Liver (tissue), 8 donors: ENCODE measurements at regions not wholly inside any gene's neighbourhood (a gene's known extent, or its start where the extent isn't known, plus 50 kb on each side); places are given as distances from the start of the nearest gene placed in this dataset.

Experiments used
- DNase-seq: peaks from one replicate; pipeline ENCODE4 v3.0.0-alpha.2; 2017; ENCODE audit warnings: low spot score
- H3K27ac ChIP-seq, 2 donors: one replicate each; pipeline ENCODE4 v1.7.0; 2013; ENCODE audit warnings: inconsistent platforms in 2 of 2, low read length in 2 of 2, control low read depth in 1 of 2, low read depth in 1 of 2, mild to moderate bottlenecking in 1 of 2
- H3K27me3 ChIP-seq, 4 donors: one replicate each; pipeline versions ENCODE4 v1.6.1 to v1.7.0; 2013; ENCODE audit warnings: low read length in 3 of 4, inconsistent platforms in 1 of 4, mild to moderate bottlenecking in 1 of 4, moderate library complexity in 1 of 4; ENCODE audit not compliant: control insufficient read depth in 4 of 4, insufficient read depth in 4 of 4
- H3K36me3 ChIP-seq, 4 donors: one replicate each; pipeline versions ENCODE4 v1.6.1 to v1.7.0; 2013; ENCODE audit warnings: low read length in 3 of 4, mild to moderate bottlenecking in 3 of 4, low read depth in 1 of 4, moderate library complexity in 1 of 4; ENCODE audit not compliant: control insufficient read depth in 4 of 4, insufficient read depth in 3 of 4
- H3K4me1 ChIP-seq, 4 donors: one replicate each; pipeline versions ENCODE4 v1.6.1 to v1.7.0; 2013; ENCODE audit warnings: low read length in 3 of 4, mild to moderate bottlenecking in 3 of 4, moderate library complexity in 1 of 4; ENCODE audit not compliant: control insufficient read depth in 4 of 4, insufficient read depth in 4 of 4
- H3K4me3 ChIP-seq, 3 donors: one replicate each; pipeline versions ENCODE4 v1.6.1 to v1.7.0; 2013; ENCODE audit warnings: low read length in 3 of 3, control low read depth in 1 of 3, low read depth in 1 of 3, mild to moderate bottlenecking in 1 of 3
- H3K9ac ChIP-seq, 2 donors: one replicate each; pipeline ENCODE4 v1.7.0; 2013; ENCODE audit warnings: low read length in 2 of 2, mild to moderate bottlenecking in 2 of 2, moderate library complexity in 2 of 2, control low read depth in 1 of 2, low read depth in 1 of 2
- H3K9me3 ChIP-seq, 4 donors: one replicate each; pipeline versions ENCODE4 v1.6.1 to v1.7.0; 2013; ENCODE audit warnings: low read length in 3 of 4; ENCODE audit not compliant: control insufficient read depth in 4 of 4
- ATF3 ChIP-seq: IDR thresholded peaks from 2 replicates; pipeline ENCODE4 v1.6.1; 2016; ENCODE audit warnings: antibody characterized with exemption
- EGR1 ChIP-seq, 2 donors: IDR thresholded peaks; 2 replicates each; pipeline ENCODE4 v1.6.1; 2016 to 2018; ENCODE audit warnings: antibody characterized with exemption in 2 of 2, low read depth in 2 of 2
- FOXA1 ChIP-seq: IDR thresholded peaks from 2 replicates; pipeline ENCODE4 v1.6.1; 2016; ENCODE audit warnings: antibody characterized with exemption
- FOXA2 ChIP-seq: IDR thresholded peaks from 2 replicates; pipeline ENCODE4 v1.6.1; 2016; ENCODE audit warnings: antibody characterized with exemption
- GABPA ChIP-seq, 2 donors: IDR thresholded peaks in 1 of 2; conservative IDR thresholded peaks in 1 of 2; 2 replicates each; pipeline ENCODE4 v1.6.1; 2016; ENCODE audit warnings: antibody characterized with exemption in 2 of 2, mild to moderate bottlenecking in 1 of 2, moderate library complexity in 1 of 2
- HNF4A ChIP-seq, 2 donors: conservative IDR thresholded peaks; 2 replicates each; pipeline ENCODE4 v1.6.1; 2016; ENCODE audit warnings: antibody characterized with exemption in 2 of 2, mild to moderate bottlenecking in 2 of 2
- HNF4G ChIP-seq: IDR thresholded peaks from 2 replicates; pipeline ENCODE4 v1.6.1; 2016; ENCODE audit warnings: antibody characterized with exemption
- JUND ChIP-seq, 2 donors: IDR thresholded peaks; 2 replicates each; pipeline ENCODE4 v1.6.1; 2016; ENCODE audit warnings: antibody characterized with exemption in 2 of 2
- MAX ChIP-seq: IDR thresholded peaks from 2 replicates; pipeline ENCODE4 v1.6.1; 2016; ENCODE audit warnings: antibody characterized with exemption
- NR2F2 ChIP-seq: IDR thresholded peaks from 2 replicates; pipeline ENCODE4 v1.6.1; 2016; ENCODE audit warnings: antibody characterized with exemption
- RAD21 ChIP-seq, 2 donors: IDR thresholded peaks; 2 replicates each; pipeline ENCODE4 v1.6.1; 2016; ENCODE audit warnings: antibody characterized with exemption in 2 of 2, mild to moderate bottlenecking in 2 of 2
- REST ChIP-seq: IDR thresholded peaks from 2 replicates; pipeline ENCODE4 v1.6.1; 2016; ENCODE audit warnings: antibody characterized with exemption, mild to moderate bottlenecking
- RXRA ChIP-seq, 2 donors: IDR thresholded peaks; 2 replicates each; pipeline ENCODE4 v1.6.1; 2017 to 2018; ENCODE audit warnings: antibody characterized with exemption in 2 of 2, mild to moderate bottlenecking in 1 of 2
- SP1 ChIP-seq: IDR thresholded peaks from 2 replicates; pipeline ENCODE4 v1.6.1; 2018; ENCODE audit warnings: antibody characterized with exemption, mild to moderate bottlenecking
- TAF1 ChIP-seq: conservative IDR thresholded peaks from 2 replicates; pipeline ENCODE4 v1.6.1; 2016; ENCODE audit warnings: antibody characterized with exemption, mild to moderate bottlenecking
- YY1 ChIP-seq: IDR thresholded peaks from 2 replicates; pipeline ENCODE4 v1.6.1; 2016; ENCODE audit warnings: antibody characterized with exemption, mild to moderate bottlenecking
- ZBTB33 ChIP-seq: IDR thresholded peaks from 2 replicates; pipeline ENCODE4 v1.6.1; 2016; ENCODE audit warnings: antibody characterized with exemption
- WGBS: extraction: QIAGEN DNeasy Blood & Tissue Kit; methylation state at CpG from one replicate; pipeline ENCODE4 v1.1.7; 2013; 5-methylcytosine and 5-hydroxymethylcytosine counted together
- TF ChIP-seq, protein P1 (sequence below): fragments of 150-350 bp; IDR thresholded peaks from 2 replicates; pipeline ENCODE4 v1.5.1; 2017; ENCODE audit warnings: improper control_type of control experiment, low read depth, low read length; ENCODE audit not compliant: missing input control
- donor health status: healthy.
- donor health status: healthy.
- donor health status: healthy.
- donor health status: healthy.
- donor health status: healthy.

GRCh38 chr2:65800998-65801397 lies 368.6 kb upstream of the SPRED2 start:
- WGBS: 79% methylated on average over 1 of the region's 1 CpG
- no peak for DNase-seq

More at GRCh38 chr2:65800998-65801397, 368.6 kb upstream of the SPRED2 start:
- Histone ChIP-seq H3K36me3 (no peaks in the 10 kb centered on the region), H3K9me3 (no peaks in the 10 kb centered on the region), H3K27me3 (no peaks in the 10 kb centered on the region), H3K9ac (no peak overlapping the region), H3K27ac (no peak overlapping the region), H3K4me1 (no peaks in the 10 kb centered on the region), H3K4me3 (no peak overlapping the region)
- TF ChIP-seq RXRA (IDR thresholded peaks at IDR 0.05) (no peak), FOXA1 (no peak), JUND (IDR thresholded peaks at IDR 0.05) (no peak), HNF4G (no peak), TAF1 (no peak), HNF4A (conservative IDR thresholded peaks at IDR 0.05) (no peak), GABPA (IDR thresholded peaks at IDR 0.05 in 1 of 2, conservative IDR thresholded peaks at IDR 0.05 in 1 of 2) (no peak), YY1 (no peak), FOXA2 (no peak), SP1 (no peak), RAD21 (IDR thresholded peaks at IDR 0.05) (peak; percentile 54 to 62), ZBTB33 (no peak), EGR1 (IDR thresholded peaks at IDR 0.05; ENCODE audit: low read depth in 2 of 2) (no peak), NR2F2 (no peak), ATF3 (no peak), REST (no peak), MAX (no peak)
- TF ChIP-seq, protein P1, sequence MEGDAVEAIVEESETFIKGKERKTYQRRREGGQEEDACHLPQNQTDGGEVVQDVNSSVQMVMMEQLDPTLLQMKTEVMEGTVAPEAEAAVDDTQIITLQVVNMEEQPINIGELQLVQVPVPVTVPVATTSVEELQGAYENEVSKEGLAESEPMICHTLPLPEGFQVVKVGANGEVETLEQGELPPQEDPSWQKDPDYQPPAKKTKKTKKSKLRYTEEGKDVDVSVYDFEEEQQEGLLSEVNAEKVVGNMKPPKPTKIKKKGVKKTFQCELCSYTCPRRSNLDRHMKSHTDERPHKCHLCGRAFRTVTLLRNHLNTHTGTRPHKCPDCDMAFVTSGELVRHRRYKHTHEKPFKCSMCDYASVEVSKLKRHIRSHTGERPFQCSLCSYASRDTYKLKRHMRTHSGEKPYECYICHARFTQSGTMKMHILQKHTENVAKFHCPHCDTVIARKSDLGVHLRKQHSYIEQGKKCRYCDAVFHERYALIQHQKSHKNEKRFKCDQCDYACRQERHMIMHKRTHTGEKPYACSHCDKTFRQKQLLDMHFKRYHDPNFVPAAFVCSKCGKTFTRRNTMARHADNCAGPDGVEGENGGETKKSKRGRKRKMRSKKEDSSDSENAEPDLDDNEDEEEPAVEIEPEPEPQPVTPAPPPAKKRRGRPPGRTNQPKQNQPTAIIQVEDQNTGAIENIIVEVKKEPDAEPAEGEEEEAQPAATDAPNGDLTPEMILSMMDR: peak; percentile 22
